GM18511 (cell line): ENCODE measurements at regions not wholly inside any gene's neighbourhood (a gene's known extent, or its start where the extent isn't known, plus 50 kb on each side); places are given as distances from the start of the nearest gene placed in this dataset.

Source experiments
- ATAC-seq: cut with Tn5 transposase; IDR thresholded peaks from one replicate; pipeline ENCODE4 v1.9.1; 2021; ENCODE audit warnings: mild to moderate bottlenecking, moderate library complexity; ENCODE audit not compliant: unreplicated experiment

DNA sequence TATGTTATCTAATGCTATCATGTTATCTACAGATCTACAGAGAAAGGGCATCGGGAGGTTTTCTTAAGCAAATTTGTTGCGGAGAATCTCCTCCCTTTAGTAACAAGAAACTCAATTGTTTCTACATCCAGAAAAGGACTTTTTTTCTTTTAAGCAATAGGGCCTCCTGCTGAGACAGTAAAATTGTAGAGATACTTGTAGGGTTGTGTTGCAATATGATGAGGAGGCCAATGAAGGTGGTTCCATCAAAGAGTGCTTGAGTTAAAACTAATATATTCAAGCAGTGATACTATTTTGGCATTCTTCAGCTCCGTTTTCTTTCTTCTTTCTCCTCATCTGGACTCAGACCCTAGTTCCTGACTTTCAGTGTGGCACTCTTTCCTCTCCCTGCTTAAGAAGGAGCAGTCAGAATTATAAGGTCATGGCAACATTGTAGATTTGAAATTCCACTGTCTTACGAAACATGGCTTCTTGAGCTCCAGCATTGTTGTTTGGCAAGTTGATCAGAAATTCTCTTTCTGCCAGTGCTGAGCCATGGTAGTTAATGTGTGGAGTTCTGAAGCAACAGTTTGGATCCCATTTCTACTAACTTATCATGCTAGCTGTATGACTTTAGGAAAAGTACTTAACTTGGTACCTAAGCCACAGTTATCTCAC is 202.0 kb upstream of the SLC14A2 start:
- no peak for ATAC-seq

DNA sequence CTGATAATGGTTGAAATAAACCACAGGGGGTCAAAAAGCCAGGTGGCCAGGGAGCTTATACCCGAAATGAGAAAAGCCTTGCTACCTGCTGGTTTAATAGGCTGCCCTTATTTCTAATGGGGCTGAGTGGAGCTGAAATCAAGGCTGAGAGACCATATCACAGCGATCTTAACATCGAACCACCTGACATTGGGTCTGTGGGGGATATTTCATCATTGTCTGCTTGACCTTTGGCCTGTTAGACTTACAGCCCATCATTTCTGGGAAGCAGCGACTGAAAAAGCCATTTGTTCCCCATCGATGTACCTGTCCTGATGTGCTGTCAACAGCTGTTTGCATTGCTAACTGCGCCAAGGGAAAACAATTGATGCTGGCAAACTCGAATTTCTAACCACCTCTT is 199.7 kb upstream of the SLC14A2 start:
- ATAC-seq, result no peak

DNA sequence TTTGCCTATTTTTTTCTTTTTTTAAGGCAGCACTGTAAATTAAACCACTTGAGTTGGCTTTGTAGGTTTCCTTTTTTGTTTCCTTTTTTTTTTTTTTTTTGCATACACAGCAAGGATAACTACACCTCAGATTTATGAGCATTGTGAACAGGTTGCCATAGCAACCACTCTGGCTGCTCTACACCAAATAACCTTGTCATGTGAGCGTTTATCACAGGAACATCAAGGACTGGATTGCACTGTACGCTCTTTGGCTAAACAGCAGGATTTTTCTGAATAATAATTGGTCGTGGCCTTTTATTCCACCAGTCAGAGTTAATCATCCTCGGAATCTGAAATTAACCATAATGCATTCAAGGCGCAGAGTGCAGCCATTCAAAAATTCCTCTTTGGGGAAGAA is 199.1 kb upstream of the SLC14A2 start:
- ATAC-seq, result no peak

DNA sequence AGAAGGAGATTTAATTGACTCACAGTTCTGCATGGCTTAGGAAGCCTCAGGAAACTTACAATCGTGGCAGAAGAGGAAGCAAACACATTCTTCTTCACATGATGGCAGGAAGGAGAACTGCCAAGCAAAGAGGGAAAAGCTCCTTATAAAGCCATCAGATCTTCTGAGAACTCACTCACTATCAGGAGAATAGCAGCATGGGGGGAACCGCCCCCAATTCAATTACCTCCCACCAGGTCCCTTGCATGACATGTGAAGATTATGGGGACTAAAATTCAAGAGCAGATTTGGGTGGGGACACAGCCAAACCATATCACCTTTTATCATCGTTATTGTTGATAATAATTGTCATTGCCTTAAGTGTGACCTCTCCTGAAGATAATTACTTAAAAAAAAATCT is 197.9 kb upstream of the SLC14A2 start:
- ATAC-seq, result no peak

DNA sequence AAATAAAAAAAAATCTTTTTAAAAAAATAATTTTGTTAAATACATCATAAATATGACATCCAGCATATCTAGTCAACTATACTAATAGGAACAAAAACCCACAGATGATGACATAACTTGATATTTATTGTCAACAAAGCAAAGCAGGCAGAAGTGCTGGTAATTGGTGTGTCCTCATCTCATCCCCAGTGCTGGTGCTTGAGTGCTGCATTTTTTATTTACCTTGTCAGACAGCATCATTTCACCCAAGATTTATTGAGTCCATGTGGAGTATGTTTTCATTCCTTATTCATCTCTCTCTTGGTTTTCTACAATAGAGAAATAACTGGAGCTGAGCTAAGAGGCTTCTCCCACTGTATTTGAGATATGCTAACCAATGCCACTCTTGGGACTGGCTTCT is 191.6 kb upstream of the SLC14A2 start:
- no peak for ATAC-seq

DNA sequence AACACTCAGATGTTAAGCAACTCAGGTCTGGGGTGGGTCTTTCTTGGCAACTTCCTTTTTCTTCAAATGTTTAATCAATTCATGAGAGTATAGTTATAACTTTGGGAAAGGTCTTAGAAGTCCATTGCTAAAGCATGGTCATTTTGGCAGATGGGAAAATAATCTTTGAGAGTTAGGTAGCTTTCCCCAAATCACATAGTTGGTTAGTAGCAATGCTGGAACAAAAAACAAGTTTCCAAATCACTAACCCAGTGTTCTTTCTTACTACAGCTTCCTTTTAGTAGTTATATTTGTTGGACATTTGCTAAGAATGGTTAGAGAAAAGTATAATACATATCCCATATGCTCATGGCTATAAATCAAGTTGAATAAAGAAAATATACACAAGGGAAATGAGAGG is 185.2 kb upstream of the SLC14A2 start:
- ATAC-seq, result no peak

DNA sequence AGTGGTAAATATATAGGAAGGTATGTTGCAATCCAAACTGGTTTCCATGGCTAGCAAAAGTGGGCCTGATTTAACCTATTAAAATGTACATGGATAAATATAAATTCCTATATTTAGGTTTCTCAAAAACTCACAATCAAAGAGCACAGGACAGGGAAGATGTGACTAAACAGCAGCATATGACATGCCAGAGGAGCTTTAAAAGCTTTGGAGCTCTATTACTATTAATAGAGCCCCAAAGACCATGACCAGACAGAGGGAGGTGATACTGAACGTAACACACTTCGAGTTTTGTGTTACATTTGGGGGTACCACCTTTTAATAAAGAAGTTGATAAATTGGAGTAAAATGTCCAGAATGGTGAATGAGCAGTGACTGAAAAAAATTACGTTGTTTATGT is 179.5 kb upstream of the SLC14A2 start:
- ATAC-seq, result no peak

DNA sequence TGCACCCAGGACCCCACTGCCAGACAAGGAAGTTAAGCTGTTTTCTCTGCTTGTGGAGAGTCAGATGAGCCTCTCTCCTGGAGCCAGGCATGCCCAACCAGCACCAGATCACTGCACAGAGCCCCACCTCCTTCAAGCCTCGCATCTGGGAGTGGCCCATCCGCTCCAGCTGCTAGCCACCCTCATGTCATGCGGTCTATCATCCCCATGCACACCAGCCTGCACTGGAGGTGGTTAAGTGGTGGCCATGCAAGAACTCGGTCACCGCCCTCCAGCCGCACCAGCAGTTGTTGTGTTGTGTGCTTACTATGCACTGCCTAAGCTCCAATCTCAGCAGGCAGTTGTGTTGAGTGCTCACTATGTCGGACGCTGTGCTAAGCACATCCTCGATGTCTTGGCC is 177.9 kb upstream of the SLC14A2 start:
- no peak for ATAC-seq

DNA sequence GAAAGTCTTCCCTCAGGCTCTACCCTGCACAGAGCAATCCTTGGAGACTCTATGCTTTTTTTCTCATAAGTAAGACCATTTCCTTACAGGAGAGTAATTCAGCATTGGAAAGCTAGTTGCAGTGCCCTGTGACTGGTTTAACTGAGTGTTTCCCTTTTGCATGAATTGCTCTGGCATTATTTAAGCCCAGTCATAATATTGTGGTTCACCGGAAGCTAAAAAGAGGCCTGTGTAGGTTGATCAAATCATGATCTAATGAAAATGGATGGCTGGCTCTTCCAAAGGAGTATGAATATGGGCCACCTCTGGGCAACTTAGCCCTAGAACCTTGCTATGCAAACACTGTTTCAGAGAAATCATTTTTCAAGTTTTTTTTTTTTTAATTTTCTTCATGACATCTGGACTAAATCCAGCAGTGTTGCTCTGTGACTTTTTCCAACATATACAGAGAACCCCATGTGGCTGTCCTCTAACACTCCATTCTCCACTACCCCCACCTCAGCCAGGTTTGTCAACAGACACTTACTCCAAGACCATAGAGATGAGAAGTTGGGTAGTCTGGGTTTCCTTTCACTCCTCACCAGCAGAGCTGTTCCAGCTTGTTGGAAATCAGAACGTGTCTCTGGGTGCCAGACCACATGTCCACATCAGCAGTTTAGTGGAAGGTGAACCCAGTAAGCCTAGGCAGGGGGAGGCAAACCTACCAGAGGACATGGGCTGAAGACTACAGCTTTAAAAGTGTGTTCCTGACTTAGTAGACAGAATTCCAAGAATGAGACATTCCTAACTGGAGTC is 175.2 kb upstream of the SLC14A2 start:
- ATAC-seq, result no peak

DNA sequence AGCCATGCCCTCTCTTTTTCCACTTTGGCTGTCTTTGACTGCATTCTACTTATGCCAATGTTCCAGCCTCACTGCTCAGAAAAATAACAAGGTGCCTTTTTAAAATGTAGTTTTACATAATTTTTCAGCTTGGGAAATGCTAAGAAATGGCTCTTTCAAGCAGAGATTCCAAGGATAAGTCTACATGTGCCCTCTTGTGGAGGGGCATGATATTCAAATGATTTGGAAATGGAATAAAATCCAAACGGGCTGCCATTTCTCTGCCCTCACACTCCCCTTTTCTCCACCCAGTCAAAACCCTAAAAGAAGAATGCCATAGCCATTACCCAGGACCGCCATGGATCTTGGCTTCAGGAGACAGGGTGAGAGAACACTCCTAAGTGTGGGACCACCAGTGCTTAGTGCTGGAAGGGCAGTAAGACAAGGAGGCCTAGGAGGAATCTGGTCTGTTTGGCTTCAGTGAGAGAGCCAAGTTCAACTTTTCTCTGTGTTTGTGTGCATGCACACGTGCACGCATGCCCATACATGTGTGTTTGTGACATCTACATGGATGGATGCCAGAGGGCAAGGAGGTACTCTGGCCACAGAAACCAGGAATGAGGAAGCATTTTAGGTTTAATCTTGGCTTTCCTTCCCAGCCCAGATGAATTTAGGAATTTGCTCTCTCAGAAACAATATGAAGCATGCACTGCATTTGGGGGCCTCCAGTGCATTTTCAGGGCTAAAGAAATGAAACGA is 174.0 kb upstream of the SLC14A2 start:
- no peak for ATAC-seq

DNA sequence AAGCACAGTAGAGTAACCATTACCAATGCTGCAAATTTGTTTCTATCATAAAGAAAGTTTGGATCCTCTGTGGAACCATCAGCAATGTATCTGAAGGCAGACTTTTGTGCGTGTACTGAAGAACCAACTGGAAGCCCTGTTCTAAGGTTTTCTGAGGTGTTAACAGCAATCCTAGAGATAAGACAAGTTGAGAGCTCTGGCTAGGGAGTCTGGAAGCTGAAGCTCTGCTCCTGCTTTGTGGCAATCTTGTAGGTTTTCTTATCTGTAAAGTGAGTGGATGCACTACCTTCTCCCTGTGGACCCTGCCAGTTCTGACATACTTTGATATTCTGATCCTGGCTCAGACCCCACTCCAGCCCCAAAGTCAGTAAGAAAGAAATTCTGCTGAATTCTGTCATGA is 171.2 kb upstream of the SLC14A2 start:
- no peak for ATAC-seq

DNA sequence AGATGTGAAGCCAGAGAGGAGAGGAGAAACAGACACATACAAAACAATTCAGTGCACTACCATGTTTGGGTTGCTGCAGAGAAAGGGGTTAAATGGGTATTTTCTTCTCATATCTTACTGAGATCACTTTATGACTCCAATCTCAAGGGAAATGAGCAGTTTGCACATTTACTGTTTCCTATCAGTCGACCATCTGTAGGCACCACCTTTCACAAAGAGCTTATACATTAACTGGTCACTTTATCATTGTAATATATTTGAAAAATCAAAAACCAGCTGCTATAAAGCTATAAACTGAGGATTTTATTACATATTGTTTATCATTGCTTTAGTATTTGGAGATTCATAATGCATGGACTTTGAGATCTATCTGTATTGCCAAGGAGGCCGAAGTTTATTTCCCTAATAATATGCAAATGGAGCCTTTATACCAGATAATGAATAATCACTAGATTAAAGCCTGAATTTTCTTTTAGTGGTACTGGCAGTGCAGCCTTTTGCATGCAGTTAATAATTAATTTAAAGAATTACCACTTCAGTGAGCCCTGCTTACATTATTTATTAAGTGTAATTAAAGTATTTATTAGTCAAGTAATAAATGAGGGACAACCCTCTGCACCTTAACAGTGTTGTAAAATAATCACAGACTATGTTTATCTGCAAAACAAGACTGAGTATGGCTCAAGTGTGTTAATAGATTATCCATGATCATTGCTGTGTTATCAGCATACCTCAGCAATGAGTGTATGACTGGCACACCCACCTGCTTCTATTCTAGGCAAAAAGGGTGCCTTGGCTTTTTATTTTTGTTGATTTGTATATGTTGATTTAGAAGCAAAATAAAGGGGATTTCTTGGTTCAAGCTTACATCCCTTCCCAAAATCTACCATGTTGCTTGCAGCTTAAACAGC is 167.7 kb upstream of the SLC14A2 start:
- no peak for ATAC-seq

DNA sequence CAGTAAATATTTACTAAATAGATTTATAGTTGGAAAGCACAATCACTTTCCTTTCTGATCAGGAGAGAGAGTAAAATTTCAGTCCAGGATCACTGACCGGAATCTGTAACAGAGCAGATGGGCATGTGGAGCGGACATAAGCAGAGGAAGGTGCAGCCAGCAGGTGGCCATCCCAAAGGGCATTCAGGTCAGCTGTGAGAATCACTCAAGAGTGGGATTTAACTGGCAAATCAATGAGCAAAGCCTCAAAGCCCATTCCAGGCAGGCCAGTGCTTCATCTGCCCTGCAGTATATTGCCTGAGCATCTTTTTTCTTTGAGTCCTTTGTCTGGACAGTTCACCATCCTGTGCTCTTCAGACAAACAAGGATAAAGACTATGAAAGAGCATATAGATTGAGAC is 166.4 kb upstream of the SLC14A2 start:
- ATAC-seq, result no peak

DNA sequence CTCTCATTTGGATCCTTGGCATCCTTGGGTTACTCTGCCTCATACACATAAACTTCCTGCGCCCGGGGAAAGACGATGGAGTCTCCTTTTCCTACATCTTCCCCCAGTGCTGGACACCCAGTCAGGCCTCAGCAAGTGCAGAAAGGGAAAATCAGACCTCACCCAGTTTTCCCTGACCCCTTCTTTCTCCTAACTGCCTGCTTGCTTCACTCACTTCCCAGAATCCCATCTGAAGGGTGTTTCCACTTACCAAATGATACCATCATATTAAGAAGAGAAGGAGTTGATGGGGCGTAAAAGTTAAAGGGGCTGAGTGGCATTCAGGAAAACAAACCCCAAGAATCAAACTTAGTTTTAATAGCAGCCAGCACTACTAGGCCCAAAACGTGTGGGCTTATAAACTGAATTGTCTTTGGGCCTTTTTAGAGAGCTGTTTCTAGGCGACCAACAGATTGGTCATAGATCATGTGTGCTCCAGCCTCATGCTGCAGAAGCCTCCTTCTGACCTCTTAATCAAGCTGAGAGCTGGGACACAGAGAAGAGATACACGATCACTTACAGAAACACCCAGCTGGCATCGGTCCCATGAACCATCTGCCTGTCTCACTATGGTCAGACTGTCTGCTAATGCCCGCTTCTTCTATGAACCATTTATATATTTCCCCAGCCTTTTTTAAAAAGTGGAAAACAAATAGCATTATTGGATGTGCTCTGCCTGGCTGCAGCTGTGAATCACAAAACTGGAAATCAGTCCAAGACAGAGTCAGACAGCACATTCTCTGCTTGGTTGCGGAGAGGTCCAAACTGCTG is 165.7 kb upstream of the SLC14A2 start:
- ATAC-seq, result no peak

DNA sequence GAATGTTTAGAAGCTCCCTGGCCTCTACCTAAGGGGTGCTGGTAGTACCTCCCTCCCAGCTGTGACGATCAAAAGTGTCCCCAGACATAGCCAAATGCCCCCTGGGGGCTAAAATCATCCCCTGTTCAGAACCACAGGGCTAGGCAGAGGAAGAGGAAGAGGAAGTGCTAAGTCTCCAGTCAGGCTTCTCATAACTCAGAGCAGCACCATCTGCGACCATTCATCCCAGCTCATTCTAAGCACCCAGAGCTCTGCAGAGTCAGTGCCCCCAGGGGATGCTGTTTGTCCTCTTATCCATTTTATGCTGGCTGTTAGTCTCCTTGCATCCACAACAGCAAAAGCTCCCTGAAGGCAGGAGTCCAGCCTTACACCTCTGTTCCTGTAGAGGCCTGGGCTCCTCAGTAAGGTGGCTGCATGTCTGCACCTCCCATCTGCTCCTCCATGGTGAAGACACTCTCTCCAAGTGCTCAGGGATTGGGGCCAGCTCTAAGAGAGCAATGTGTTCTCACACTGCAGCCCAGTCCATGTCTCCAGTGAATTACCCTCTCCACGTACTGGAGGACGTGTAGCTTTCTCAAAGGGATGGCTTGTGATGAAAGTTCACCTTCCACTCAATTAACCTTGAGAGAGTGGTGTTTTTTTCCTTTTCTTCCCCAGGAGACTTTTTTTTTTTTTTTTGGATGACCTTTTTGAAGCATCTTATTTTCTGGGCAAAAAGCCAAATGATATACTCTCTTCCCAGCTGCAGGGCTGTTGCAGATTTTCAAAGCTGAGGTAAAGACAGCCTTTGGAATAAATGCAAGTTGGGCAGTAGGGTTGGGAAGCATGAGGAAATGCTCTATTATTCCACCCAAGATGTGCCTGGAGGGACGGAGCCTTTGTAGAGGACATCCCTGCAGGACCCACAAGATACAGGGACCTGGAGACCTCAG is 158.9 kb upstream of the SLC14A2 start:
- ATAC-seq, result no peak

DNA sequence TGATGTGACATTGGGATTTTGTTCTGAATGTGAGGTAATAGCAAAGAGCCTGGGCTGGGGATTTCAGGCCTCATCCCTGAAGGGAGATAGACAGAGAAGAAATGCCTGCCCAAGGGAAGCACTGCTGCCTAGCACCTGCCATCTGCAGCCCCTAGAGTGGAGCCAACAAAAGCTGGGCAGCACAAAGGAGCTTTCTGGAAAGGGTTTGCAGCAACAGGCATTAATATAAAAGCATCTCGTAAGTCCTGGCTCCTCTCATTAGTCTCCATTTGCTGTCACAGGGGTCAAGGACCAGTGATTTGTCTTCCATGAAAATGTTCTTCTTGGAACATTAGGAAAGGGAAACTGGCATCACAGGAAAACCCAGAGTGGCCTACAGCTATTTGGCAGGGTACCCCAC is 157.2 kb upstream of the SLC14A2 start:
- ATAC-seq, result no peak

DNA sequence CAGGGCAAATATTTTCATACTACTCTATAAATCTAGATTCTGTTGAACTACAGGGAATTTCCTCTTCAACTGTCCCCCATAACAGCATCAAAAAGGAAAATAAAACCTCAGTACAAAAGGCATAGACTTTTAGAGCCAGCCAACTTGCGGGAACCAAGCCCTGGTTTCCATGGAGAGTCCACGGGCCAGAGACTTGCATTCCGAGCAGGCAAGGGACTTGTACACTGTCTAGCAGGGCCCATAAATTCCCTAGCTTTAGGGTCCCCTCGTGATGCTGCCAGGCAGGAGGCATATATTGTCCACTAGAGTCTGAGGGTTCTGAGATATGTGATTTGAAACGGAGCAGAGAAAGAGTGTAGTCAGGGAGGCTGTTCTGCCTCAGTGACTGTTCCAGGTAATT is 153.1 kb upstream of the SLC14A2 start:
- no peak for ATAC-seq

DNA sequence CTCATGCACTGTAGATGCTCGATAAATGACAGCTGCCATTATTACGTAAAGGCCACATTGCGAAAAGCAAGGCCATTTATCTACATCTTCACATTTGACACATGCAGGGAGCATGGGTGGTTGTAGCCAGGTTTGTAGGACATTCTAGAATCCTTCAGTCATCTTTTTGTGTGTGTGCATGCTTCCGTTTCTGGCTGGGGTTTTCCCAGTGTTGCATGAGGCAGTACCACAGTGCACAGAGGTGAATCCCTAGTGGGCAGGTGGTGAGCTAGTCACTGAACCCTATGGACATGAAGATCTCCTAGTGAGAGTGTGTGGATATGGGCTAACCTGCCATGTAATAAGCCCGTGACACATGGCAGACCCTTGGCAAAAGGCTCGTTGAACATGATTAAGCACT is 151.8 kb upstream of the SLC14A2 start:
- ATAC-seq, result peak; percentile 59

DNA sequence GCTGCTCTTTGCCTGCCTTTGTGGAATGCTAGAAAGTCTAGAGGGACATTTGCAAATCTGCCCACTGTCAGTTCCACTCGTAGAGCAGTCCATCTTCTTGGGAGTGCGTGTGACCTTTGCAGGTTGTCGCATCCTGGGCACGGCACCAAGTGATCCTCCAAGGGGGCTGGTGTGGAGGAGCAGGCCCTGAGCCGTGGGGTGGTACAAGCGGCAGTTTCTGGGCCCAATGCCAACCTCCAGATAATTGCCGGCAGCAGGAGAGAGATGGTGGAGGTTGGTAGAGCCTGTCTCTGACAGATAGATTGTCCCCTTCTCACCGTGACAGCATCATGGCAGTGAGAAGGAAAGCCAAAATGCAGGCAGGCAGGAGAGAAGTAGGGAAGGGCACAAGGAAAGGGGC is 150.7 kb upstream of the SLC14A2 start:
- no peak for ATAC-seq
